ENCODE measurements at regions not wholly inside any gene's neighbourhood (a gene's known extent, or its start where the extent isn't known, plus 50 kb on each side); places are given as distances from the start of the nearest gene placed in this dataset.

- no peaks in the 10 kb centered on the region for H3K36me3 ChIP-seq (ENCODE audit: control insufficient read depth in 2 of 2, extremely low read depth in 1 of 2, insufficient read depth in 1 of 2, low read length in 1 of 2)
- no peak overlapping the region for H3K4me3 Mint-ChIP-seq
- no peaks in the 10 kb centered on the region for H3K27me3 ChIP-seq (replicated peaks in 1 of 2; ENCODE audit: control insufficient read depth in 2 of 2, extremely low read depth in 1 of 2, insufficient read depth in 2 of 2, low read length in 1 of 2)
- H3K4me1 ChIP-seq (ENCODE audit: control insufficient read depth in 1 of 2, extremely low read depth in 1 of 2, insufficient read depth in 2 of 2, low read length in 2 of 2), result no peaks in the 10 kb centered on the region
- ATAC-seq (replicated peaks in 1 of 4) (no peak), DNase-seq (no peak)
- no peak overlapping the region for H3K27ac Mint-ChIP-seq
- H3K27ac ChIP-seq (ENCODE audit: low read length), result no peak overlapping the region
- H3K4me1 Mint-ChIP-seq, result no peaks in the 10 kb centered on the region
- no peak overlapping the region for H3K4me3 ChIP-seq (ENCODE audit: control insufficient read depth in 1 of 2, extremely low read depth in 1 of 2, low read length in 1 of 2)
- WGBS (ENCODE audit: insufficient coverage), result 50% methylated on average over 1 of the region's 2 CpGs
- ChIA-PET POLR2A (no interaction called here), CTCF (no interaction called here)
- H3K36me3 Mint-ChIP-seq, result no peaks in the 10 kb centered on the region
- H3K9me3 Mint-ChIP-seq, result peaks cover 6 to 18% (median 11%) of the 10 kb centered on the region in 3 donors
- no peaks in the 10 kb centered on the region for H3K9me3 ChIP-seq
- H3K27me3 Mint-ChIP-seq, result no peaks in the 10 kb centered on the region
Observed at GRCh38 chr1:191453487-191453886, 704.8 kb upstream of the RGS18 start.

DNA sequence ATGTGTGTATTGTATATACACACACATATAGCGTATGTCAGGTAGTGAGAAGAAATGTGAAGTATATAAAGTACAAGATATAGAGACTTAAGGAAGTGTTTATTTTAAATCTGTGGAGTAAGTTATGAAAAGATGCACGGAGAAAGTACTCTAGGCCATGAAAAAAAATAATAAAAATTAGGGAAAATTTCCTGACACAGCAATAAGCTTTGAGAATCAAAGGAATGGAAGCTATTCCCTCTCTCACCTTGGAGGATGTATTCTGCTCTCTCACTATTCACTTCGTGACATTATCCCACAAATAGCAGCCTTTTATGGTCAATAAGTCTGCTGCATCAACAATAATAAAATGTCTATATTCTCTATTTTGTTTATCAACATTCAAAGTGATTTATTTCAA, 700.4 kb upstream of the RGS18 start:
- H3K4me1 Mint-ChIP-seq, result no peaks in the 10 kb centered on the region
- no peak overlapping the region for H3K27ac Mint-ChIP-seq
- ATAC-seq (replicated peaks in 1 of 4) (no peak), DNase-seq (no peak)
- Histone ChIP-seq H3K27me3 (replicated peaks in 1 of 2; ENCODE audit: control insufficient read depth in 2 of 2, extremely low read depth in 1 of 2, insufficient read depth in 2 of 2, low read length in 1 of 2) (no peaks in the 10 kb centered on the region), H3K9me3 (no peaks in the 10 kb centered on the region), H3K36me3 (ENCODE audit: control insufficient read depth in 2 of 2, extremely low read depth in 1 of 2, insufficient read depth in 1 of 2, low read length in 1 of 2) (no peaks in the 10 kb centered on the region), H3K27ac (ENCODE audit: low read length) (no peak overlapping the region), H3K4me3 (ENCODE audit: control insufficient read depth in 1 of 2, extremely low read depth in 1 of 2, low read length in 1 of 2) (no peak overlapping the region), H3K4me1 (ENCODE audit: control insufficient read depth in 1 of 2, extremely low read depth in 1 of 2, insufficient read depth in 2 of 2, low read length in 2 of 2) (no peaks in the 10 kb centered on the region)
- no peak overlapping the region for H3K4me3 Mint-ChIP-seq
- H3K36me3 Mint-ChIP-seq, result no peaks in the 10 kb centered on the region
- H3K9me3 Mint-ChIP-seq, result peaks cover 7 to 14% (median 14%) of the 10 kb centered on the region in 3 donors
- CTCF ChIA-PET, result no interaction called here
- no CpG with 5 or more reads among the region's 3 CpGs for WGBS (ENCODE audit: insufficient coverage)
- POLR2A ChIA-PET, result no interaction called here
- H3K27me3 Mint-ChIP-seq, result no peaks in the 10 kb centered on the region

DNA sequence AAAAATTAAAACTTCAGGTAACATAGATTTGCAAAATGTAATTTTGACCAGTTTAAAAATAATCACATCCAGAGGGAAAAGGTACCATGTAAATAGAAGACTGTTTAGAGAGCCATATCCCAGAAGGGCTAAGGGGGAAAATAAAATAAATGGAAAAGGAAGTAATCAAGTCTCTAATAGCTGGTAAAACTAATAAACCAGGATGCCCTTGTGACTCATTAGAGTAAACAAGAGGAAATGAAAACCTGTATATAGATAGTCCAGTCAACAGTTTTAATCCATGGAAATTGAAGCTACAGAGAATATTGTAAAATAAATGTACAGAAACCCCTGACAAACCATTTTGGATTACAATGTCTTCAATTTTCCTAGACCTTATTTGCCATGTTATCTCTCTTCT, 698.0 kb upstream of the RGS18 start:
- no peak for DNase-seq
- ChIA-PET POLR2A (no interaction called here), CTCF (no interaction called here)
- Histone ChIP-seq H3K9me3 (no peaks in the 10 kb centered on the region), H3K27ac (ENCODE audit: low read length) (no peak overlapping the region), H3K4me1 (ENCODE audit: control insufficient read depth in 1 of 2, extremely low read depth in 1 of 2, insufficient read depth in 2 of 2, low read length in 2 of 2) (no peaks in the 10 kb centered on the region), H3K36me3 (ENCODE audit: control insufficient read depth in 2 of 2, extremely low read depth in 1 of 2, insufficient read depth in 1 of 2, low read length in 1 of 2) (no peaks in the 10 kb centered on the region), H3K27me3 (replicated peaks in 1 of 2; ENCODE audit: control insufficient read depth in 2 of 2, extremely low read depth in 1 of 2, insufficient read depth in 2 of 2, low read length in 1 of 2) (no peaks in the 10 kb centered on the region), H3K4me3 (ENCODE audit: control insufficient read depth in 1 of 2, extremely low read depth in 1 of 2, low read length in 1 of 2) (no peak overlapping the region)
- Mint-ChIP-seq H3K27me3 (no peaks in the 10 kb centered on the region), H3K9me3 (peaks cover 6 to 17% (median 14%) of the 10 kb centered on the region in 3 donors), H3K4me3 (no peak overlapping the region), H3K4me1 (no peaks in the 10 kb centered on the region), H3K27ac (no peak overlapping the region), H3K36me3 (no peaks in the 10 kb centered on the region)
- no peak for ATAC-seq (replicated peaks in 1 of 4)

GRCh38 chr1:191483988-191484387, 674.3 kb upstream of the RGS18 start:
- no peak for ATAC-seq (replicated peaks in 1 of 4)
- no peaks in the 10 kb centered on the region for H3K36me3 ChIP-seq (ENCODE audit: control insufficient read depth in 2 of 2, extremely low read depth in 1 of 2, insufficient read depth in 1 of 2, low read length in 1 of 2)
- no peak overlapping the region for H3K4me3 Mint-ChIP-seq
- no peak overlapping the region for H3K4me3 ChIP-seq (ENCODE audit: control insufficient read depth in 1 of 2, extremely low read depth in 1 of 2, low read length in 1 of 2)
- no peak overlapping the region for H3K27ac ChIP-seq (ENCODE audit: low read length)
- H3K9me3 Mint-ChIP-seq, result peaks cover 3 to 22% (median 16%) of the 10 kb centered on the region in 3 donors
- no peaks in the 10 kb centered on the region for H3K36me3 Mint-ChIP-seq
- H3K9me3 ChIP-seq, result no peaks in the 10 kb centered on the region
- no peak for DNase-seq
- no peaks in the 10 kb centered on the region for H3K27me3 ChIP-seq (replicated peaks in 1 of 2; ENCODE audit: control insufficient read depth in 2 of 2, extremely low read depth in 1 of 2, insufficient read depth in 2 of 2, low read length in 1 of 2)
- no peak overlapping the region for H3K27ac Mint-ChIP-seq
- ChIA-PET CTCF (no interaction called here), POLR2A (no interaction called here)
- no peaks in the 10 kb centered on the region for H3K4me1 ChIP-seq (ENCODE audit: control insufficient read depth in 1 of 2, extremely low read depth in 1 of 2, insufficient read depth in 2 of 2, low read length in 2 of 2)
- H3K27me3 Mint-ChIP-seq, result no peaks in the 10 kb centered on the region
- H3K4me1 Mint-ChIP-seq, result no peaks in the 10 kb centered on the region
- no CpG with 5 or more reads among the region's 3 CpGs for WGBS (ENCODE audit: insufficient coverage)

DNA sequence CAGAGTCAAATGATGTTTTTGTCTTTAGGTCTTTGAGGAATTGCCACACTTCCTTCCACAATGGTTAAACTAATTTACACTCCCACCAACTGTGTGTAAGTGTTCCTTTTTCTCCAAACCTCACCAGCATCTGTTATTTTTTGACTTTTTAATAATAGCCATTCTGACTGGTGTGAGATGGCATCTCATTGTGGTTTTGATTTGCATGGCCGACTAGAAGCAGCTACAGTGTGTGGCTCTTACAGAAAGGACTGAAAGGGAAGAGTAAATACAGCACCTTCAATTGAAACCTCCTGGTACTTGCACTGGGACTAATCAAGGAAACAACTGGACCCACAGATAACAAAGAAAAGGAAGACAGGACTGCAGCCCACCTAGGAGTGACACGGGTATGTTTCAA, 668.0 kb upstream of the RGS18 start:
- no CpG with 5 or more reads among the region's 2 CpGs for WGBS (ENCODE audit: insufficient coverage)
- CTCF ChIA-PET, result no interaction called here
- H3K4me3 Mint-ChIP-seq, result no peak overlapping the region
- H3K9me3 ChIP-seq, result no peaks in the 10 kb centered on the region
- no peak overlapping the region for H3K4me3 ChIP-seq (ENCODE audit: control insufficient read depth in 1 of 2, extremely low read depth in 1 of 2, low read length in 1 of 2)
- H3K36me3 Mint-ChIP-seq, result no peaks in the 10 kb centered on the region
- DNase-seq (no peak), ATAC-seq (replicated peaks in 1 of 4) (no peak)
- no peaks in the 10 kb centered on the region for H3K27me3 Mint-ChIP-seq
- no peaks in the 10 kb centered on the region for H3K4me1 ChIP-seq (ENCODE audit: control insufficient read depth in 1 of 2, extremely low read depth in 1 of 2, insufficient read depth in 2 of 2, low read length in 2 of 2)
- no peaks in the 10 kb centered on the region for H3K27me3 ChIP-seq (replicated peaks in 1 of 2; ENCODE audit: control insufficient read depth in 2 of 2, extremely low read depth in 1 of 2, insufficient read depth in 2 of 2, low read length in 1 of 2)
- H3K36me3 ChIP-seq (ENCODE audit: control insufficient read depth in 2 of 2, extremely low read depth in 1 of 2, insufficient read depth in 1 of 2, low read length in 1 of 2), result no peaks in the 10 kb centered on the region
- H3K9me3 Mint-ChIP-seq, result peaks cover 18 to 31% (median 21%) of the 10 kb centered on the region in 3 donors
- no peaks in the 10 kb centered on the region for H3K4me1 Mint-ChIP-seq
- no peak overlapping the region for H3K27ac Mint-ChIP-seq
- POLR2A ChIA-PET, result no interaction called here
- H3K27ac ChIP-seq (ENCODE audit: low read length), result no peak overlapping the region

DNA sequence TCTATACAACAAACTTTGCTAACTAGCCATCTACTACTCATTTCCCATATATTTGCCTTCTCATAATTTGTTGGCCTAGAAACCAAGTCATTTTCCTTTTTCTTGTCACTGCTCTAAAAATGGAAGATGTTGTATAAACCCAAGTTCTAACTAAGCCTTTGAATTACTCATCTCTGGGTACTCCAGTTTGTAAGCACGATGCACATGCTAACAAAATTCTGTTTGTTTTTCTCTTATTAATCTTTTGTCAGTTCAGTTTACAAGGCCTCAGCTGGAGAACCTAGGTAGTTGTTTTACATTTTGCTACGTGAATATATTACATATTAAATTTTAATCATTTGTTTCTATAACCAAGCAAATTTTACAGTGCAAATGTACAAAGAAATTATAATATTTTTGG, 663.2 kb upstream of the RGS18 start:
- Histone ChIP-seq H3K9me3 (no peaks in the 10 kb centered on the region), H3K4me1 (ENCODE audit: control insufficient read depth in 1 of 2, extremely low read depth in 1 of 2, insufficient read depth in 2 of 2, low read length in 2 of 2) (no peaks in the 10 kb centered on the region), H3K27ac (ENCODE audit: low read length) (no peak overlapping the region), H3K36me3 (ENCODE audit: control insufficient read depth in 2 of 2, extremely low read depth in 1 of 2, insufficient read depth in 1 of 2, low read length in 1 of 2) (no peaks in the 10 kb centered on the region), H3K4me3 (ENCODE audit: control insufficient read depth in 1 of 2, extremely low read depth in 1 of 2, low read length in 1 of 2) (no peak overlapping the region), H3K27me3 (replicated peaks in 1 of 2; ENCODE audit: control insufficient read depth in 2 of 2, extremely low read depth in 1 of 2, insufficient read depth in 2 of 2, low read length in 1 of 2) (no peaks in the 10 kb centered on the region)
- no peak overlapping the region for H3K27ac Mint-ChIP-seq
- ATAC-seq (replicated peaks in 1 of 4) (no peak), DNase-seq (no peak)
- WGBS (ENCODE audit: insufficient coverage), result no CpG with 5 or more reads among the region's 2 CpGs
- no peaks in the 10 kb centered on the region for H3K36me3 Mint-ChIP-seq
- no peaks in the 10 kb centered on the region for H3K4me1 Mint-ChIP-seq
- peaks cover 2 to 14% (median 8%) of the 10 kb centered on the region in 3 donors for H3K9me3 Mint-ChIP-seq
- H3K4me3 Mint-ChIP-seq, result no peak overlapping the region
- ChIA-PET CTCF (no interaction called here), POLR2A (no interaction called here)
- no peaks in the 10 kb centered on the region for H3K27me3 Mint-ChIP-seq

GRCh38 chr1:191498318-191498717, 659.9 kb upstream of the RGS18 start:
- Histone ChIP-seq H3K27ac (ENCODE audit: low read length) (no peak overlapping the region), H3K9me3 (no peaks in the 10 kb centered on the region), H3K4me1 (ENCODE audit: control insufficient read depth in 1 of 2, extremely low read depth in 1 of 2, insufficient read depth in 2 of 2, low read length in 2 of 2) (no peaks in the 10 kb centered on the region), H3K36me3 (ENCODE audit: control insufficient read depth in 2 of 2, extremely low read depth in 1 of 2, insufficient read depth in 1 of 2, low read length in 1 of 2) (no peaks in the 10 kb centered on the region), H3K27me3 (replicated peaks in 1 of 2; ENCODE audit: control insufficient read depth in 2 of 2, extremely low read depth in 1 of 2, insufficient read depth in 2 of 2, low read length in 1 of 2) (no peaks in the 10 kb centered on the region), H3K4me3 (ENCODE audit: control insufficient read depth in 1 of 2, extremely low read depth in 1 of 2, low read length in 1 of 2) (no peak overlapping the region)
- ATAC-seq (replicated peaks in 1 of 4) (no peak), DNase-seq (no peak)
- H3K4me3 Mint-ChIP-seq, result no peak overlapping the region
- no peak overlapping the region for H3K27ac Mint-ChIP-seq
- H3K36me3 Mint-ChIP-seq, result no peaks in the 10 kb centered on the region
- H3K9me3 Mint-ChIP-seq, result peaks cover 0 to 4% (median 3%) of the 10 kb centered on the region in 3 donors
- no peaks in the 10 kb centered on the region for H3K27me3 Mint-ChIP-seq
- ChIA-PET POLR2A (no interaction called here), CTCF (no interaction called here)
- H3K4me1 Mint-ChIP-seq, result no peaks in the 10 kb centered on the region

All from T-cell (primary cell).